ENCODE measurements at regions not wholly inside any gene's neighbourhood (a gene's known extent, or its start where the extent isn't known, plus 50 kb on each side); places are given as distances from the start of the nearest gene placed in this dataset.

DNA sequence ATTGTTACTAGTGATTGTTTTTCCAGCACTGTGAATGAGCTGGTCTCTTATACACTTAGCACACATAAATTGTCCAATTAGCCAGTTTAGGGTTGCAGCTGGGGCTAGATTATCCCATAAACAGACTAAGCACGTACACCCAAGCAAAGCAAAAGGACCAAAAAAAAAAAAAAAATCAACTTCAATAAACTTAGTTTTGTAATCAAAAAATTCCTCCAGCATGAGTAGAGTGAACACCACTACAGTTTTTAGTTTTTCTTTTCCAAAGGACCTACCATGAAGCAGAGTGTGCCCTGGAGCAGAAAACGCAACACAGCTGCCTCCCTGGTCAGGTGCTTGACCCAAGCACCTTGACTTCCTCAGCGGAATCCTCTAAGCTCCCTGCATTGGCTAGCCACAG lies 249.4 kb upstream of the SLC14A2 start:
- TF ChIP-seq, protein P1, sequence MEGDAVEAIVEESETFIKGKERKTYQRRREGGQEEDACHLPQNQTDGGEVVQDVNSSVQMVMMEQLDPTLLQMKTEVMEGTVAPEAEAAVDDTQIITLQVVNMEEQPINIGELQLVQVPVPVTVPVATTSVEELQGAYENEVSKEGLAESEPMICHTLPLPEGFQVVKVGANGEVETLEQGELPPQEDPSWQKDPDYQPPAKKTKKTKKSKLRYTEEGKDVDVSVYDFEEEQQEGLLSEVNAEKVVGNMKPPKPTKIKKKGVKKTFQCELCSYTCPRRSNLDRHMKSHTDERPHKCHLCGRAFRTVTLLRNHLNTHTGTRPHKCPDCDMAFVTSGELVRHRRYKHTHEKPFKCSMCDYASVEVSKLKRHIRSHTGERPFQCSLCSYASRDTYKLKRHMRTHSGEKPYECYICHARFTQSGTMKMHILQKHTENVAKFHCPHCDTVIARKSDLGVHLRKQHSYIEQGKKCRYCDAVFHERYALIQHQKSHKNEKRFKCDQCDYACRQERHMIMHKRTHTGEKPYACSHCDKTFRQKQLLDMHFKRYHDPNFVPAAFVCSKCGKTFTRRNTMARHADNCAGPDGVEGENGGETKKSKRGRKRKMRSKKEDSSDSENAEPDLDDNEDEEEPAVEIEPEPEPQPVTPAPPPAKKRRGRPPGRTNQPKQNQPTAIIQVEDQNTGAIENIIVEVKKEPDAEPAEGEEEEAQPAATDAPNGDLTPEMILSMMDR (IDR thresholded peaks at IDR 0.05), result no peak
- no peak for TF ChIP-seq ZFX (IDR thresholded peaks at IDR 0.05; ENCODE audit: borderline replicate concordance)

All from 22Rv1 (cell line).